OCI-LY1 (cell line): ENCODE measurements at regions not wholly inside any gene's neighbourhood (a gene's known extent, or its start where the extent isn't known, plus 50 kb on each side); places are given as distances from the start of the nearest gene placed in this dataset.

Experiments
- EZH2 ChIP-seq: fragments of 200-600 bp; sonication (generic), shearing (Covaris generic); IDR thresholded peaks from 2 replicates; pipeline ENCODE4 v1.8.0; 2017; ENCODE audit warnings: borderline replicate concordance, mixed run types, mild to moderate bottlenecking, antibody characterized with exemption, low read length, moderate library complexity, mixed read lengths
- TF ChIP-seq, protein P1 (sequence below): fragments of 200-600 bp; sonication (generic), shearing (Covaris generic); IDR thresholded peaks from 2 replicates; pipeline ENCODE4 v1.5.1; 2017; ENCODE audit warnings: mild to moderate bottlenecking, antibody characterized with exemption, low read length, moderate library complexity, mixed read lengths

DNA sequence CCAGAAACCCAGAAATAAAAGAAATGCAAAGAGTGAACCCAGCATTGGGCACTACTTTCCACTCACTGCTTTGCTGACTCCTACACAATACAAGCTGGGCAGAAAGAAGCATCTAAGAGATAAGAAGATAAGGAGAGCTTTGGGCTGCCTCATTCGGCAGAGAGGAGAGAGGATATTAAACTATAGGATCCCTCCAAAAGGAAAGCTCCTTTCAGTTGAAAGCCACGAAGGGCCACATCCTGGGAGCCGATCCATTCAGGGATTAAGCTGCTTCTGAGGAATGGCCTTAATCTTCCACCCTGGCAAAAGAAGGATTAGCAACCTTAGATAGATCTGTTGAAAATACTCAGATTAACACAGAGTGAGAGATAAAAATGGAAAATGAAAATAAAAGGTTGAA is 274.9 kb upstream of the PPP2R3A start:
- TF ChIP-seq, protein P1, sequence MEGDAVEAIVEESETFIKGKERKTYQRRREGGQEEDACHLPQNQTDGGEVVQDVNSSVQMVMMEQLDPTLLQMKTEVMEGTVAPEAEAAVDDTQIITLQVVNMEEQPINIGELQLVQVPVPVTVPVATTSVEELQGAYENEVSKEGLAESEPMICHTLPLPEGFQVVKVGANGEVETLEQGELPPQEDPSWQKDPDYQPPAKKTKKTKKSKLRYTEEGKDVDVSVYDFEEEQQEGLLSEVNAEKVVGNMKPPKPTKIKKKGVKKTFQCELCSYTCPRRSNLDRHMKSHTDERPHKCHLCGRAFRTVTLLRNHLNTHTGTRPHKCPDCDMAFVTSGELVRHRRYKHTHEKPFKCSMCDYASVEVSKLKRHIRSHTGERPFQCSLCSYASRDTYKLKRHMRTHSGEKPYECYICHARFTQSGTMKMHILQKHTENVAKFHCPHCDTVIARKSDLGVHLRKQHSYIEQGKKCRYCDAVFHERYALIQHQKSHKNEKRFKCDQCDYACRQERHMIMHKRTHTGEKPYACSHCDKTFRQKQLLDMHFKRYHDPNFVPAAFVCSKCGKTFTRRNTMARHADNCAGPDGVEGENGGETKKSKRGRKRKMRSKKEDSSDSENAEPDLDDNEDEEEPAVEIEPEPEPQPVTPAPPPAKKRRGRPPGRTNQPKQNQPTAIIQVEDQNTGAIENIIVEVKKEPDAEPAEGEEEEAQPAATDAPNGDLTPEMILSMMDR: no peak
- no peak for TF ChIP-seq EZH2
